Kidney (tissue), 13 donors: ENCODE measurements at regions not wholly inside any gene's neighbourhood (a gene's known extent, or its start where the extent isn't known, plus 50 kb on each side); places are given as distances from the start of the nearest gene placed in this dataset.
A peak's percentile ranks its signal among the peaks of the same experiment; 100 is the strongest.

Source experiments
- DNase-seq, 5 donors: peaks; one replicate each; pipeline ENCODE4 v3.0.0-alpha.2; 2013 to 2020
- FAIRE-seq: peaks from 2 replicates; lab custom pipeline; 2012; peaks lifted over from hg19 to GRCh38; lab: Jason Lieb, UNC
- H3K27ac ChIP-seq, 2 donors: one replicate each; pipeline ENCODE4 v1.7.0; 2013; ENCODE audit warnings: low read depth in 2 of 2, low read length in 2 of 2, inconsistent platforms in 1 of 2
- H3K27me3 ChIP-seq: one replicate; pipeline ENCODE4 v1.7.1; 2013; ENCODE audit warnings: low read length, inconsistent platforms; ENCODE audit not compliant: control insufficient read depth, insufficient read depth
- H3K36me3 ChIP-seq, 3 donors: one replicate each; pipeline versions ENCODE4 v1.7.0 to v1.7.1; 2013; ENCODE audit warnings: low read length in 3 of 3, control low read depth in 1 of 3, inconsistent platforms in 1 of 3; ENCODE audit not compliant: insufficient read depth in 3 of 3, control insufficient read depth in 2 of 3
- H3K4me1 ChIP-seq, 3 donors: one replicate each; pipeline versions ENCODE4 v1.7.0 to v1.7.1; 2013; ENCODE audit warnings: low read length in 3 of 3, inconsistent platforms in 1 of 3, low read depth in 1 of 3; ENCODE audit not compliant: control insufficient read depth in 2 of 3, insufficient read depth in 2 of 3
- H3K4me3 ChIP-seq, 3 donors: one replicate each; pipeline versions ENCODE4 v1.7.0 to v1.8.1; 2013; ENCODE audit warnings: low read length in 3 of 3, control low read depth in 1 of 3, inconsistent platforms in 1 of 3
- H3K9ac ChIP-seq, 3 donors: one replicate each; pipeline versions ENCODE4 v1.7.0 to v1.7.1; 2013; ENCODE audit warnings: low read length in 3 of 3, control low read depth in 1 of 3, inconsistent platforms in 1 of 3
- H3K9me3 ChIP-seq, 3 donors: one replicate each; pipeline versions ENCODE4 v1.7.0 to v1.7.1; 2013; ENCODE audit warnings: low read length in 3 of 3, control low read depth in 1 of 3, inconsistent platforms in 1 of 3; ENCODE audit not compliant: control insufficient read depth in 2 of 3, insufficient read depth in 1 of 3
- intact Hi-C: fragments of 100-400 bp; cut with DNase I; formaldehyde crosslinking; loops from one replicate; pipeline ENCODE4 v1.11.1; 2022
- TF ChIP-seq, protein P1 (sequence below): IDR thresholded peaks from 3 replicates; pipeline ENCODE4 v1.5.1; 2012; ENCODE audit warnings: mild to moderate bottlenecking, moderate library complexity, borderline replicate concordance; ENCODE audit not compliant: insufficient read depth; ENCODE audit errors: extremely low read depth
- donor health status: control.
- donor health status: control.
- donor health status: control.
- donor health status: control.
- donor health status: control.
- donor health status: DM: yes; HTN: yes; CAD: no.
- donor health status: Normal renal cell carcinoma (clear cell type).

DNA sequence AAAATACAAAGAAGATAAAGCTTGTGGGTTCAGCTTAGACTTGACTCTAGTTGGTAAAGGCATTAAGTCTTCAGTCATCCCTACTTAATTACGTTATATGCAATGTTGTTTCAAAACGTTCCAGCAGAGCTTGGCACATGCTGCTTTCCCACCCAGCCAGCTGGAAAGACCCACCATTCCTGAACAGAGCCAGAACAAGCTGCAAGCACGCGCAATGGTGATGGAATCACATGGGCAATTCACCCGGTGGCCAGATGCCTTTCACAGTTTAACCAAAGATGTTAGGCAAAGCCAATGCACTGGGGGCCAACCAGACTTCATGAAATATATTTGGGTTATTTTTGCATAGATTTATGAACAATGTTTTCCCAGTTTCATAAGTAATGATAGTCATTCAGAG is 123.4 kb upstream of the CDH20 start:
- intact Hi-C loops: no loop called here
- Histone ChIP-seq H3K9me3 (no peaks in the 10 kb centered on the region), H3K36me3 (no peaks in the 10 kb centered on the region), H3K9ac (no peak overlapping the region), H3K4me3 (no peak overlapping the region), H3K27ac (no peak overlapping the region), H3K27me3 (no peaks in the 10 kb centered on the region), H3K4me1 (no peaks in the 10 kb centered on the region)
- TF ChIP-seq, protein P1, sequence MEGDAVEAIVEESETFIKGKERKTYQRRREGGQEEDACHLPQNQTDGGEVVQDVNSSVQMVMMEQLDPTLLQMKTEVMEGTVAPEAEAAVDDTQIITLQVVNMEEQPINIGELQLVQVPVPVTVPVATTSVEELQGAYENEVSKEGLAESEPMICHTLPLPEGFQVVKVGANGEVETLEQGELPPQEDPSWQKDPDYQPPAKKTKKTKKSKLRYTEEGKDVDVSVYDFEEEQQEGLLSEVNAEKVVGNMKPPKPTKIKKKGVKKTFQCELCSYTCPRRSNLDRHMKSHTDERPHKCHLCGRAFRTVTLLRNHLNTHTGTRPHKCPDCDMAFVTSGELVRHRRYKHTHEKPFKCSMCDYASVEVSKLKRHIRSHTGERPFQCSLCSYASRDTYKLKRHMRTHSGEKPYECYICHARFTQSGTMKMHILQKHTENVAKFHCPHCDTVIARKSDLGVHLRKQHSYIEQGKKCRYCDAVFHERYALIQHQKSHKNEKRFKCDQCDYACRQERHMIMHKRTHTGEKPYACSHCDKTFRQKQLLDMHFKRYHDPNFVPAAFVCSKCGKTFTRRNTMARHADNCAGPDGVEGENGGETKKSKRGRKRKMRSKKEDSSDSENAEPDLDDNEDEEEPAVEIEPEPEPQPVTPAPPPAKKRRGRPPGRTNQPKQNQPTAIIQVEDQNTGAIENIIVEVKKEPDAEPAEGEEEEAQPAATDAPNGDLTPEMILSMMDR: no peak
- FAIRE-seq (no peak), DNase-seq (no peak)

DNA sequence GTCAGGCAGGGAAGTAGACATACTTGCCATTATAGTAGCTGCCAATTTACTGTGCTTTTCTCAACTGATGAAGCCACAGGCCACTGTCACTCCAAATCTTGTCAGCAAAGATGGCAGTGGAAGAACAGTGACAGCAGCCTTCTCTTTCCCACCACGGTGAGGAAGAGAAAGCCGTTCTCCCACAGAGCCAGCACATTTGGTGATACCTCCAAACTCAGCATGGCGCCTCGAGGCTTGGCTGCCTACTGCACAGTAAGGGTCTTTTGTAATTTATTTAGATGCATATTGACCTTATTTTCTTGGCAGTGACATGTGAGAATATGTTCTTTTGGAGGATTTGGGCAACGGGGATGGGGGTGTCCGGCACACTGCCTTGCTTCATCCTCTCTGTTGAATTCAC is 117.2 kb upstream of the CDH20 start:
- Histone ChIP-seq H3K36me3 (no peaks in the 10 kb centered on the region), H3K9ac (no peak overlapping the region), H3K27ac (no peak overlapping the region), H3K4me3 (no peak overlapping the region), H3K9me3 (no peaks in the 10 kb centered on the region), H3K27me3 (no peaks in the 10 kb centered on the region), H3K4me1 (no peaks in the 10 kb centered on the region)
- DNase-seq (no peak), FAIRE-seq (no peak)
- intact Hi-C loops: no loop called here
- TF ChIP-seq, protein P1: no peak

DNA sequence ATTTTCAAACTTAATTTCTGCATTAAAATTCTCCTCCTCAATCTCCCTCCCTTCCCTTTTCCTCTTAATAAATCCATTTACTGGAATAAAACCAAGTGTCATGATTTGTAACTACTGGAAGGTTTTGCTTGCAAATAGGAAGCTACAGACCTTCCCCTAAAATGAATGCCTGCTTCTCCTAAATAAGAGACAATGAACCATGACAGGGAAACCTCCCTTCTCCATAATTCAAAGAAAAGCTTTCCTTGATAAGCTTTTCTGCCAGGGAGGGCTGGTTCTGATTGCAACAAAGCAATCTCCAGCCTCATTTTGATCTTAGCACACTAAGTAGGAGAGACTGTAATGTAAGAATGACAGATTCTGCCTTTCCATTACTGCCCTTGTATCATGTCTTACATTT is 111.0 kb upstream of the CDH20 start:
- no peak overlapping the region for H3K9ac ChIP-seq
- no peak overlapping the region for H3K4me3 ChIP-seq
- intact Hi-C loops: no loop called here
- H3K27me3 ChIP-seq: no peaks in the 10 kb centered on the region
- TF ChIP-seq, protein P1: no peak
- no peak overlapping the region for H3K27ac ChIP-seq
- H3K9me3 ChIP-seq: peaks cover 0 to 4% (median 0%) of the 10 kb centered on the region in 3 donors
- H3K4me1 ChIP-seq: no peaks in the 10 kb centered on the region
- DNase-seq: peak in 2 of 5 donors; percentile 50 to 62
- no peak for FAIRE-seq
- H3K36me3 ChIP-seq: no peaks in the 10 kb centered on the region

DNA sequence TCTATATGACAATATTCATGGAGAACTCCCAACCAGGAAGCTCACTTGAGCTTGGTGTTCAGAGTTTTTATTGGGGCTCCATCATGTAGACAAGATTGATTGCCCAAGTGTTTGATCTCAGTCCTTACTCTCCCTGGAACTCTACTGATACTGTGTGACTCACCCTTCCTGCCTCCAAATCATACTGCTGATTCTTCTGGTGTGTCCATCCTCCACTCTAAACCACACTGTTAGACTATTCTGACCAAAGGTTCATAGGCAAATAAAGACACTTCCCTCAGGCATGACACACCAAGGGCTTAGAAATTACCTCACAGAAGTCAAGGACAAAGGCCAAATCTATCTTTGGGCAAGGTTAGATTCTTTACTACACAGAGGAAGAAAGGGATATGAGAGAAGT is 107.9 kb upstream of the CDH20 start:
- TF ChIP-seq, protein P1: no peak
- intact Hi-C loops: no loop called here
- peaks cover 0 to 4% (median 0%) of the 10 kb centered on the region in 3 donors for H3K9me3 ChIP-seq
- no peaks in the 10 kb centered on the region for H3K27me3 ChIP-seq
- H3K4me1 ChIP-seq: no peaks in the 10 kb centered on the region
- no peak overlapping the region for H3K27ac ChIP-seq
- DNase-seq (no peak), FAIRE-seq (no peak)
- no peak overlapping the region for H3K4me3 ChIP-seq
- H3K36me3 ChIP-seq: no peaks in the 10 kb centered on the region
- H3K9ac ChIP-seq: no peak overlapping the region
